VCaP (cell line): ENCODE measurements at regions not wholly inside any gene's neighbourhood (a gene's known extent, or its start where the extent isn't known, plus 50 kb on each side); places are given as distances from the start of the nearest gene placed in this dataset.

Experiments
- H3K27ac ChIP-seq: fragments of 450-650 bp; 2 replicates; pipeline ENCODE4 v1.5.1; 2017
- CTCF ChIP-seq: fragments of 450-650 bp; conservative IDR thresholded peaks from 2 replicates; pipeline ENCODE4 v1.5.1; 2017; ENCODE audit warnings: mild to moderate bottlenecking, moderate library complexity

DNA sequence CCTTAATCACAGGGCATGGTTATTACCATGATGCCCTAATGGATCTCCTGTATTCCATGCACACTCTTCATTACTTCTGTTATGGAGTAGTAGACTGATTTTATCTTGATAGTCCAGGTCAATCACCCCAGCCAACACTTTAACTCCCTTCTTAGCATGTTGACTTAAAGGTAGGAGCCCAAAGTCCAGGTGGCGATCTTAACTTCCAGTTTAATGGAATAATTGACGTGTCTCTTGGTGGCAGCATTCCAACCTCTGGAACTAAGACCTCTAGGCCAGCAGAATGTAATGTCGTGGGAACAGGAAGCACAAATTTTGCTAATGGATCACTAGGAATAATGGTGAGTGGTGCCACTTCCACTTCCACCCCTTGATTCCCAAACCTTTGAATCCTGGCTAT, 687.2 kb upstream of the SGO1 start:
- no peak overlapping the region for H3K27ac ChIP-seq

GRCh38 chr3:20870106-20870899, 684.3 kb upstream of the SGO1 start:
- no peak for TF ChIP-seq CTCF
- no peak overlapping the region for H3K27ac ChIP-seq

More for the DNA sequence above, 687.2 kb upstream of the SGO1 start:
- TF ChIP-seq CTCF: no peak

- TF ChIP-seq CTCF: no peak
- H3K27ac ChIP-seq: no peak overlapping the region
Measured at GRCh38 chr3:20865803-20866202, 679.8 kb upstream of the SGO1 start.

DNA sequence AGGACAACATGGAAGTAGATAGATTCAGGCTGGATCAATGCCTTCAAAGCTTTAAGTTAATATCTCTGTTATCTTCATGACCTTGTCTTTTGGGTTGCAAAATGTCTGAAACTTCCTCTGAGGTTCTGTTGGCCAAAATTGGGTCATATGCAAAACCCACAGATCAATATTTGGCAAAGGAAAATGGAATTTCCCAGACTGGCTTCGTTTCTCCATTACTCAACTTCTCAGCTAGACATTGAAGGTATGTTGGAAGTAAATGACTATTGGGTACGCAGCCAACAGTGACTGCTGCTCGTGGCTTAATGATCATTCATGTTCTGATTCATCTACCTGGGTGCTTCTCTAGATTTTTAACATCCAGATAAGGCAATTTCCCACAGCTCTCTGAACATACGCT, 675.4 kb upstream of the SGO1 start:
- no peak for TF ChIP-seq CTCF
- H3K27ac ChIP-seq: no peak overlapping the region

DNA sequence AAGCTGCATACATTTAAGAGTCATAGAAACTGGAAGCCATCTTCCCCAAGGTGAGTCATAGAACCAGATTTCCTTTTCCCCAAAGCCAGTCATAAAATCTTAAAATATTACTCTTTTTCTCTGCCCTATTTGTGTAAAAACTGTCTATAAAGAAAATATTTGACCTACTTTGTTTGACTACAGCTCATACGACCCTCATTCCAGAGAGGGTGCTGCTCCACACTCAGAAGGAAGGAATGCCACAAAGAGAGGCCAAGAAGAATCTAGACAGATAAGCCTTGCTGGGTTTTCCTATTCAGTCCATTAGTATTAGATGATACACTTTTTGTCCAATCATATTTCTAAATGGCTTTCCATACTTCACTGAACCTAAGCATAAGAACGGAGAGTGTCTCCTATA, 671.6 kb upstream of the SGO1 start:
- no peak overlapping the region for H3K27ac ChIP-seq
- TF ChIP-seq CTCF: no peak

- TF ChIP-seq CTCF: no peak
- no peak overlapping the region for H3K27ac ChIP-seq
Measured at GRCh38 chr3:20853890-20854289, 667.9 kb upstream of the SGO1 start.

DNA sequence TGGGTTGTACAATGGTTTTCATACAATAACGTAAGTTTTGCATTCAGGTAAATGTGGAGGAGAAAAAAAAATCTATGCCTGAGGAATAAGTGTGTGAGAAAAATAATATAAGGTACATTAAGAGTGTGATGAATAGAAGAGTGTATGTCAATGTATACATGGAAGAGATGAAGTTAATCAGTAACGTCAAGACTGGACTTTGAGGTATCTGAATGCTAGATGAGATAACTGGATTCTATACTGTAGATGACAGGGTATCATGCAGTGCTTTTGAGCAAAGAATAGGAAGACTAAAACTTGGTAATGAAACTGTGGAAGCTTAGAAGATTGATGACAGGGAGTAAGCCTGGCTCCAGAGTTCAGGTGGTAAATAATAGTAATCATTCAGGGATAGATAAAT, 666.7 kb upstream of the SGO1 start:
- H3K27ac ChIP-seq: no peak overlapping the region

More for the DNA sequence above, 666.7 kb upstream of the SGO1 start:
- no peak for TF ChIP-seq CTCF
